ENCODE measurements at regions not wholly inside any gene's neighbourhood (a gene's known extent, or its start where the extent isn't known, plus 50 kb on each side); places are given as distances from the start of the nearest gene placed in this dataset.

DNA sequence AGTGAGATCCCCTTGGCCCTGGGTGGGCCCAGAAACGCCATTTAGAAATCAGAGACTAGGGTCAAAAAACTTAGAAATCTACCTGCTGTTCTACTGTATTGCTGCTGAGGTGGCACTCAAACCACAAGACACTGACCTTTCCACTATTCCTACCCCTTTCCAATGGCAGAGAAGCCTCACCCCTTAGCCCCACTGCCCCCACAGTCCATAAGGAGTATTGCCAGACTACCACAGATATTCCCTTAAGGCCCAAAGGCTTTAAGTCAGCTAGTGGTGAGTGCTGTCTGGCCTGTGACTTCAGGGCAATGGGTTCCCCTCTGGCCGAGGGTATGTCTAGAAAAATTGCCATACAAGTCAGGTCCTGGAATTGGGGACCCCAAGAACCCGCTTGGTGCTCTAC is 656.1 kb downstream of the COL12A1 start:
- H3K27ac ChIP-seq (ENCODE audit: low read depth, low read length) = no peak overlapping the region
- no peaks in the 10 kb centered on the region for H3K27me3 ChIP-seq (ENCODE audit: insufficient read depth, low read length)
- no peak overlapping the region for H3K4me3 ChIP-seq (ENCODE audit: insufficient read depth, low read length)
- no peaks in the 10 kb centered on the region for H3K36me3 ChIP-seq (ENCODE audit: insufficient read depth, low read length)
- no peaks in the 10 kb centered on the region for H4K20me1 ChIP-seq (ENCODE audit: insufficient read depth, low read length)
- H3K4me2 ChIP-seq (ENCODE audit: insufficient read depth, low read length) = no peak overlapping the region
- no peak for DNase-seq (ENCODE audit: insufficient read length, low spot score, missing footprints)
- no peak for TF ChIP-seq CTCF (IDR thresholded peaks at IDR 0.05; ENCODE audit: extremely low read depth, low read depth, low read length)
- H2AFZ ChIP-seq (ENCODE audit: low read length) = no peak overlapping the region
- no peaks in the 10 kb centered on the region for H3K9me3 ChIP-seq (ENCODE audit: low read depth, low read length)
- H3K4me1 ChIP-seq (ENCODE audit: insufficient read depth, low read length) = peaks cover 9% of the 10 kb centered on the region
- no peaks in the 10 kb centered on the region for H3K79me2 ChIP-seq (ENCODE audit: insufficient read depth, low read length)

GRCh38 chr6:74534465-74535211 is 671.2 kb downstream of the COL12A1 start:
- peak overlapping the region; percentile 3 for H3K4me2 ChIP-seq (ENCODE audit: insufficient read depth, low read length)
- peak; percentile 10 for DNase-seq (ENCODE audit: insufficient read length, low spot score, missing footprints)
- H2AFZ ChIP-seq (ENCODE audit: low read length) = peak overlapping the region; percentile 54
- H3K4me1 ChIP-seq (ENCODE audit: insufficient read depth, low read length) = peaks cover 5% of the 10 kb centered on the region
- no peaks in the 10 kb centered on the region for H3K79me2 ChIP-seq (ENCODE audit: insufficient read depth, low read length)
- H4K20me1 ChIP-seq (ENCODE audit: insufficient read depth, low read length) = no peaks in the 10 kb centered on the region
- no peaks in the 10 kb centered on the region for H3K9me3 ChIP-seq (ENCODE audit: low read depth, low read length)
- H3K27ac ChIP-seq (ENCODE audit: low read depth, low read length) = peak overlapping the region; percentile 30
- no peaks in the 10 kb centered on the region for H3K27me3 ChIP-seq (ENCODE audit: insufficient read depth, low read length)
- no peaks in the 10 kb centered on the region for H3K36me3 ChIP-seq (ENCODE audit: insufficient read depth, low read length)
- no peak for TF ChIP-seq CTCF (IDR thresholded peaks at IDR 0.05; ENCODE audit: extremely low read depth, low read depth, low read length)
- no peak overlapping the region for H3K4me3 ChIP-seq (ENCODE audit: insufficient read depth, low read length)

DNA sequence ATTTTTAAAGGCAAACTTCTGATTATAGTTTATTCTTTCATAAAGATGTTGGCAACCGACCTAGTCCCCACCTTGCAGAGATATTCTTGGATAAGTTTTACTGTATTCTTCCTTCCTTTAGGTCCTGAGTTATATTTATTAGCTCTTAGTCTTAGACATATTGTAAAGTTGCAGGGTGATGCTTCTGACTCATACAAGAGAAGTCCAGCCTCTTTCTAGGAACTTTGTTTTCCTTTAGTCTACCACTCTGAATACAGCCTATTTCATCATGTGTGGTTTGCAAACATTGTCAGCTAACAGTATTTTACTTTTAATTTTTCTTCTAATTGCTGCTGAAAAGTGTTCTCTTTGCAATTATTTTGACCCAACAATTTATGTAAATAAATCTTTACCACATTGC is 686.7 kb downstream of the COL12A1 start:
- Histone ChIP-seq H2AFZ (ENCODE audit: low read length) (no peak overlapping the region), H3K27me3 (ENCODE audit: insufficient read depth, low read length) (no peaks in the 10 kb centered on the region), H3K36me3 (ENCODE audit: insufficient read depth, low read length) (no peaks in the 10 kb centered on the region), H4K20me1 (ENCODE audit: insufficient read depth, low read length) (no peaks in the 10 kb centered on the region), H3K27ac (ENCODE audit: low read depth, low read length) (no peak overlapping the region), H3K9me3 (ENCODE audit: low read depth, low read length) (no peaks in the 10 kb centered on the region), H3K4me2 (ENCODE audit: insufficient read depth, low read length) (no peak overlapping the region), H3K4me1 (ENCODE audit: insufficient read depth, low read length) (no peaks in the 10 kb centered on the region), H3K4me3 (ENCODE audit: insufficient read depth, low read length) (no peak overlapping the region), H3K79me2 (ENCODE audit: insufficient read depth, low read length) (no peaks in the 10 kb centered on the region)
- DNase-seq (ENCODE audit: insufficient read length, low spot score, missing footprints) = peak; percentile 72
- TF ChIP-seq CTCF (IDR thresholded peaks at IDR 0.05; ENCODE audit: extremely low read depth, low read depth, low read length) = no peak

DNA sequence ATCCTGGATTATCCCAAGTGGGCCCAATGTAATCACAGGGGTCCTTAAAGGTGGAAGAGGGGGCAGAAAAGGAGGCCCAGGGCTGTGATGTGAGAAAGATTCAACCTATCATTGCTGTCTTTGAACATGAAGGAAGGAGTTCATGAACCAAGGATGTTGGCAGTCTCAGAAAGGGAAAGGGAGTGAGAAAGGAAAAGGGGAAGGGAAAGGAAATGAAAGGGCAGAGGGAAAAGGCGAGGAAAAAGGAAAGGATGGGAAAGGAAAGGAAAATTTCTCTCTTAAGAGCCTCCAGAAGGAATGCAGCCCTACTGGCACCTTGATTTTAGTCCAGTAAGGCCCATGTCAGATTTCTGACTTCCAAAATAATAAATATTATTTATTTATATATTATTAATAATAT is 687.8 kb downstream of the COL12A1 start:
- no peaks in the 10 kb centered on the region for H3K27me3 ChIP-seq (ENCODE audit: insufficient read depth, low read length)
- TF ChIP-seq CTCF (IDR thresholded peaks at IDR 0.05; ENCODE audit: extremely low read depth, low read depth, low read length) = no peak

More for the DNA sequence above, 687.8 kb downstream of the COL12A1 start:
- no peak overlapping the region for H3K4me2 ChIP-seq (ENCODE audit: insufficient read depth, low read length)
- H3K36me3 ChIP-seq (ENCODE audit: insufficient read depth, low read length) = no peaks in the 10 kb centered on the region
- H3K9me3 ChIP-seq (ENCODE audit: low read depth, low read length) = no peaks in the 10 kb centered on the region
- H4K20me1 ChIP-seq (ENCODE audit: insufficient read depth, low read length) = no peaks in the 10 kb centered on the region
- no peak for DNase-seq (ENCODE audit: insufficient read length, low spot score, missing footprints)
- no peaks in the 10 kb centered on the region for H3K4me1 ChIP-seq (ENCODE audit: insufficient read depth, low read length)
- H3K27ac ChIP-seq (ENCODE audit: low read depth, low read length) = no peak overlapping the region
- no peaks in the 10 kb centered on the region for H3K79me2 ChIP-seq (ENCODE audit: insufficient read depth, low read length)
- H2AFZ ChIP-seq (ENCODE audit: low read length) = no peak overlapping the region
- no peak overlapping the region for H3K4me3 ChIP-seq (ENCODE audit: insufficient read depth, low read length)

Measured in osteoblast (primary cell).